GM19468 (cell line): ENCODE measurements at regions not wholly inside any gene's neighbourhood (a gene's known extent, or its start where the extent isn't known, plus 50 kb on each side); places are given as distances from the start of the nearest gene placed in this dataset.
A peak's percentile ranks its signal among the peaks of the same experiment; 100 is the strongest.
"Not testable (repeated sequence)": the region's sequence is repeated elsewhere in the genome, so short reads cannot be mapped to it uniquely, and the experiment has no call there.

ENCODE experiments used
- ATAC-seq: cut with Tn5 transposase; IDR thresholded peaks from one replicate; pipeline ENCODE4 v1.9.1; 2021; ENCODE audit warnings: mild to moderate bottlenecking, moderate library complexity, moderate number of reproducible peaks; ENCODE audit not compliant: unreplicated experiment; ENCODE audit errors: extremely low read depth

DNA sequence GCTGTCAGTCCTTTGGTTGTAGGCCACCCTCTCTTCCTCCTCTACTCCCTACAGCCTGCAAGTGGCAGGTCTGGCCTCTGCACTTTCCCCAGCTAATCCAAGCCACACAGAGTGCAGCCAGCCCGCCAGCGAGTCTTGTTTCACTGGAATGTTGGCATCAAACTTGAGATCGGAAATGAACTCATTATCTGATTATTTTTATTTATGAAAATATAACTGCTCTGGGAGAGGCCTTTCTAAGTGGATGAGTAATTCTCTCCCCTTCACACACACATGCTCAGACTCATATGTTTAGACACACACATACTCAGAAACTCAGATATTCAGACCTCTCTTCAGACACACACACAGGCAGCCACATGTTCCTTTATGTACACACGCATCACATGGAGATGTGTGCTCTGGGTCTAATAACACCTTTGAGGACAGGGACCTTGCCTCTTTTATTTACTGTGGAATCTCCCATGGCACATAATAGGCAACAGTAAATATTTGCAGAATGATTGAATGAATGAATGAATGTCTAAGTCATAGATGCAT lies 151.3 kb downstream of the ZFP36L2 start:
- ATAC-seq = no peak

GRCh38 chr2:43074592-43075053 lies 151.8 kb downstream of the ZFP36L2 start:
- ATAC-seq = no peak

DNA sequence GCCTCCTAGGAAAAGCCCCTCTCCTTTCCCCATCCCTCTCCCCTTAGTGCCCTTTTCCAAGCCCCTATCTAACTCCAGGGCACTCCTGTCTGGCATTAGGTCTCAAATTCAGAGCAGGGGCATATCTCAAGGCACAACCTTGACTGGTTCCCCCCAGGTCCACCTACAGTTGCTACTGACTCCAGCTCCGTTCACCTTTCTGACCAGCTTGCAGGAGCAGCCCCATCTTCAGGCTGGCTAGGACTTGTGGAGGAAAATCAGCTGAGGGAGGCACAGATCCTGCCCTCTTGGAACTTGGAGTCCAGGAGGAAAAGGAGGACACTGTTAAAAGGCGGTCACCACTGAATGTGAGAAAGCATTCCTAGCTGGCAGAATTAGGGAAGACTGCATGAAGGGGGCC lies 152.4 kb downstream of the ZFP36L2 start:
- ATAC-seq = no peak

- ATAC-seq = no peak
Measured at GRCh38 chr2:43073401-43073825, 153.0 kb downstream of the ZFP36L2 start.

DNA sequence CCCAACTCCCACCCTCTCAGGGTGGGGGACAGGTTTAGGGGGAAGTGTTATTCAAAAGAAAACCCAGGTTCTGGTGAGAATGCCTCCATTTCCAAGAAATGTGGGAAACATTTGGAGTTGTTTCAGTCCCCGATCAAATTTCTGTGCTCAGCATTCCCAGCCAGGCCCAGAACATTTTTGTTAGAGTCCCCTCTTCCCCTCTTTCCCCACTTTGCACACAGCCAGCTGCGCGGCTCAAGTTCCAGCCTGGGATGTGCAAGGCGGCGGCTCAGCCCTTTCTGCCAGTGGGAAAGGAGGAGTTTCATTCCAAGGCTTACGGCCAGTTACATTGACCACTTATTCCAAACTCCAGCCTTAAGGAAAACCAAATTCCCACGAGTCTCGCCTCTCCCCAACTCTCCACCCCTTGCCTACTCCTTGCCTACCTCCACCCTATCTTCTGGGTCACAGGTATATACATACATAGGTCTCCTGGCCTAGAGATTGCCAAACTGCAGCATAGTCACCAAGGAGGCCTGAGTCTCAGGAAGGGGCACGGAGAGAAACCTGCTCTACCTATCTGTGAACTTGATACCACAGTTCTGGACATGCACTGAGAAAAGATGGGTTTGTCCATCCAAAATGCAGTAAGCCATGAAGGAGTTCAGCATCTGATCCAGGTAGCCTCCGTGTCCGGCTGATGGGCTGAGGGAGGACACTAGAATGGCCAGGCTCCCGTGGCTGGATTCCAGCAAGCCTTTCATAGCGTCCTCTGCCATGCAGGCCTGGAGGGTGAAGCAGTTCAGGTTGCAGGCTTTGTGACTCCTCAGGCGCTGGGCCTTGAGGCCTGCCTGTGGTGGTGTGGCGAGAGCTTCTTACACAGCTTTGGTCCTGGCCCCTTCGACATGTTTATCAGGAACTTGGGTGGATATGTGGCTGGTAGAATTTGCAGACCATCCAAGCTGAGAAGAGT lies 154.5 kb downstream of the ZFP36L2 start:
- no peak for ATAC-seq

DNA sequence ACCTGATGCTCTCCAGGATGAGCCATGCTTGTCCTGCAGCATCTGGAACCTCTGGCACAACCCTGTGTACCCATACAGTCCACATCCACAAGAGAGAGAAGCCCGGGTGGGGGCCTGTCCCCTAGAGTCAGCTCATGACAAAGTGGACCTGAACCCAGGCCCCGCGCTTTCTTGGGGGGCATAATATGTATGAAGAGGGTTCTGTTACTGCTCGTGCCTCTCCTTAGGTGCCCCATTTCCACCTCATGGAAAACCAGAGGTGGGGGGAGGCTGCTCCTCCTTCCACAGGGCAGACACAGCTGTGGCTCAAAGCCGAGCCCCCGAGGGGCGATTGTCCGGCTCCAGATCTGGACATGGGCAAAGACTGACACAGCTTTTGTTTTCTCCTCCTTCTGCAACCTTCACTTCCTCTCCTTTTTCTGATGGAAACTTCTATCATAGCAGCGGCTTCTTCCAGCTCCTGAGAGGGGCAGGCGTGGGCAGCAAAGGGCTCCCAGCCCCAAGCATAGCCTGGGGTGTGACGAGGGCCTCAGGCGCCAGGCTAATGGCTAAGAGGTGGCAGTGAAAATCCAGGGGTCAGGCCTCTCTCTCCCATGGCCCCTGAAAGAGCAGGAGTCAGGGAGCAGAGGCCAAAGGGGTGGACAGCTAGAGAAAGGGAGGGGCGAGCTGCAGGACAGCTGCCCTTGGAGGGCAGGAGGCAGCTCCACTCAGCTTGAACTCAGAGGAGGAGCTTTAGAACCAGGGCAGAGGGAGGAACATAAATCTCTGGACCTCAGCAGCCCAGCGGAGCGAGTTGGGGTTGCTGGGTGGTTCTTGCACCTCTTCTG lies 155.5 kb downstream of the ZFP36L2 start:
- no peak for ATAC-seq

DNA sequence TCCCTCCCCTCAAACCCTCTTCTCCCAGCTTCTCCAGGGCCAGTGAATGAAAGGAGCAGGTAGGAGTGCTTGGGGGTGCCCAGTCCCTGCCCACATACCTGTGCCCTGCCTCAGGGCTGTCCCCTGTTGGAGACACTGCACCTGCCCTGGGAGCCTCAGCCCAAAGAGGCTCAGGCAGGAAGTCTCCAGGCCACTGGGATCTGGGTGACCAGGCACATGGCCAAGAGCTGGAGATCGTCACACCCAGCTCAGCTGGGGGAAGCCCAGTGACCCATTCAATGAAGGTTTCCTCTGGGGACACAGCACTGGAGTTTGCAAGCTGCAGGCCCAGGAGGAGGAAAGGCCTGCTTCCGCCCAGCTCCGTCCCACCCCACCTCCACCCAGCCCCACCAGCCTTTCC lies 156.4 kb downstream of the ZFP36L2 start:
- no peak for ATAC-seq

DNA sequence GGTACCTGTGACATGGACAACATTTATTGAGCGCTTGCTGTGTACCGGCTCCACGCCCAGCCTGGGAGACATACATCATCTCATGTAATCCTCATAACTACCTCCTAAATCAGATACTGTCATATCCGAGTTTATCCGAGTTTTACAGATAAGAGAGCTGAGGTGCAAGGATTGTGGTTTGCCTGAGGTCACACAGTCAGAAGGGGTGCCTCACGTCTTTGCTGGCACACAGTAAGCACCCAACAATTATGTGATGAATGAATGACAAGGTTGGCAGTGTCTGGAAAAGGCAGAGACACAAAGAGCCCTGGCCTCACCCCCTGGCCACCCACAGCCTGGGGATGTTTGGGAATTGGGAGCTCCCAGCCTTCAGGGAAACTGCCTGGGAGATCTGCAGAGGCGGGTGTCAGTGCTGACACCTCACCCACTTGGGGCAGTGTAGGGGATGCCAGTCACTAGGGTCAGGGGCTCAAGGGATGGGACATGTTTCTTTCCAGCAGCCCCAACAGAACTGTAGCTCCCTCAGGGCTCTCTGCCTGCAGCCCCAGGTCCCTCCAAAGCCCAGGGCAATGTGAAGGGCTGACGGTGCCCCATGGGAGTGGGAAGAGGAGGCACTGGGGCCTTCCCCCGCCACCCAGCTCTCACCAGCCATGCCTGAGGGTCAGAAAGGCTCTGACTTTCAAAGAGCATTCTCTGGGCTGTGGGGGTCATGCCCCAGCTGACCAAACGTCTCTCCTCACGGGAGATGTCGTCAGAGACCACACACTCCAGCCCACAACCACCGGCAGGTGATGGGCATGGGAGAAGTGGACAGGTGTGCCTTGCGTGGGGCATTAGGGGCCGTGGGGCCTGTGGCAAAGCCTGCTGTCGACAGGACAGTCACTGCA lies 157.5 kb downstream of the ZFP36L2 start:
- ATAC-seq = no peak

DNA sequence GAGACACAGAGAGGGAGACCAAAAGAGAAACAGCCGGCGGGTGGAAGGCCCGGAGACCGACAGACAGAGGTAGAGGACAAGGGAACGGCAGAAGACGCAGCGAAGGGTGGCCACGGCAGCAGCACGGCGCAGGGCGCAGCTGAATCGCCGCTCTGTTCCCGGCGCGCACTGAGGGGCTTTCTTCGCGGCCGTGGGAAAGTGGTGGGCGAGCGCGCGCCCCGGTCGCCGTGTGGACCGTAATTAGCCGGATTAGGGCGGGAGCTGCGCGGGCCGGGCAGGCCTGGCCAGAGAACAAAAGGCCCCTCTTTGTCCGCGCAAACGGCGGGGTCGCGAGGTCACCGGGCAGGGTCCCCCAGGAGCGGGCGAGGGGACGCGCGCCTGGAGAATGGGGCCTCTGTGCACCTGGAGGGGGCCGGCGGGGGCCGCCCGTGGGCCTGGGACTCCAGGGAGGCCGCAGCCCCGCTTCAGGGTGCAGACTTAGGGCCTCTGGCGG lies 158.3 kb downstream of the ZFP36L2 start:
- no peak for ATAC-seq

DNA sequence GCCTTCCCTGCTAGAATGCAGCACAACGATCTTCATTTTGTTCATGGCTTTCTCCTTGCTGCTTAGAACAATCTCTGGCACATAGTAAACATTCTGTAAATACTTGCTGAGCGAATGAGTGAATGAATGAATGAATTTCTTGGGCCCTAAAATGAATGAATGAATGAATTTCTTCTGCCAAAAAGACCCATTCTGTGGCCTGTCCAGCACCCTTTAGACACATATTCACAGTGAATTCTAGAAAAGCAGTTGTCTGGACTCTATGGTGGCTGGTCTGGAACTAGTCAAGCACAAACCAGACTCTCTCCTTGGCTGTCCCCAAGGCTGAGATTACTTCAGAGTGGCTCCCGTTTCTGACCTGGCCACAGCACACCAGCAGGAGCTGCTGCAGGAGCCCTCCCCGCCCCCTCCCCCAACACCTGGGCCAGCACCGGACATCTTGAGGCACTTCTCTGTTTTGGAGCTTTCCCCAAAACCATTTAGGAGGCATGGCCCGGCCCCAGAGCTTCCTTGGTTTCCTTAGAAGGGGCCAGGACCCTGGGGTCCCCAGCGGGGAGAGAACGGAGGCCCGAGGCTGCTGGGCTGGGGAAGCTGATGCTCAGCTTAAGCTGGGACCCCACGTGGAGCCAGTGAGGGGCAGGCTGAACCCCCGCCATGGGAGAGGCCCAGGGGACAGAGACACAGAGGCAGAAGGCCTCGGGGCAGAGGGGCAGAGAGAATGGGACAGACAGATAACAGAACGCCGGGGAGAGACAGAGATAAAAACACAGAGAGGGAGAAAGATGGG lies 159.0 kb downstream of the ZFP36L2 start:
- no peak for ATAC-seq

- ATAC-seq = not testable (repeated sequence)
Measured at GRCh38 chr2:43066541-43067253, 159.7 kb downstream of the ZFP36L2 start.

DNA sequence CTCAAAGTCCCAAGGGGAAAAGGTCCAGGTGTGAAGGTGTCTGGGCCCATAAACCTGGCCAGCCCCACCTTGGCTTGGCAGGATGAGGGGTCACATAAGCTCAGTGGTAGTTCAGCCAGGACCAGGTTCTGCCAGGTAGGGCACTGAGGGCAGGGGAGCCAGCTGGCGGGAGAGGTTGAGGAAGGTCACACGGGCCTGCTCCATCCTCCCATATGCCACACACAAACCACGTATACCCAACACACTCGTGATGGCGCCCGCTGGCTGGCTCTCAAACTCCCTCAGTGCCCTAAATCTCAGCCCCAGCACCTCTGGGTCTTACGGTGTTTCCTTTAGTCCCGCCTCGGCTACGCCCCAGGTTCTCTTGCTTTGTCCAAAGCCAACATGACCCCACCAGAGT lies 160.5 kb downstream of the ZFP36L2 start:
- ATAC-seq = no peak

GRCh38 chr2:43065036-43065435 lies 161.4 kb downstream of the ZFP36L2 start:
- no peak for ATAC-seq

DNA sequence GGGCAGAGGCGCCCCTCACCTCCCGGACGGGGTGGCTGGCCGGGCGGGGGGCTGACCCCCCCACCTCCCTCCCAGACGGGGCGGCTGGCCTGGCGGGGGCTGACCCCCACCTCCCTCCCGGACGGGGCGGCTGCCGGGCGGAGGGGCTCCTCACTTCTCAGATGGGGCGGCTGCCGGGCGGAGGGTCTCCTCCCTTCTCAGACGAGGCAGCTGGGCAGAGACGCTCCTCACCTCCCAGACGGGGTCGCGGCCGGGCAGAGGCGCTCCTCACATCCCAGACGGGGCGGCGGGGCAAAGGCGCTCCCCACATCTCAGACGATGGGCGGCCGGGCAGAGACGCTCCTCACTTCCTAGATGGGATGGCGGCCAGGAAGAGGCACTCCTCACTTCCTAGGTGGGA lies 163.3 kb downstream of the ZFP36L2 start:
- ATAC-seq = not testable (repeated sequence)

- ATAC-seq = no peak
Measured at GRCh38 chr2:43062058-43062457, 164.3 kb downstream of the ZFP36L2 start.

DNA sequence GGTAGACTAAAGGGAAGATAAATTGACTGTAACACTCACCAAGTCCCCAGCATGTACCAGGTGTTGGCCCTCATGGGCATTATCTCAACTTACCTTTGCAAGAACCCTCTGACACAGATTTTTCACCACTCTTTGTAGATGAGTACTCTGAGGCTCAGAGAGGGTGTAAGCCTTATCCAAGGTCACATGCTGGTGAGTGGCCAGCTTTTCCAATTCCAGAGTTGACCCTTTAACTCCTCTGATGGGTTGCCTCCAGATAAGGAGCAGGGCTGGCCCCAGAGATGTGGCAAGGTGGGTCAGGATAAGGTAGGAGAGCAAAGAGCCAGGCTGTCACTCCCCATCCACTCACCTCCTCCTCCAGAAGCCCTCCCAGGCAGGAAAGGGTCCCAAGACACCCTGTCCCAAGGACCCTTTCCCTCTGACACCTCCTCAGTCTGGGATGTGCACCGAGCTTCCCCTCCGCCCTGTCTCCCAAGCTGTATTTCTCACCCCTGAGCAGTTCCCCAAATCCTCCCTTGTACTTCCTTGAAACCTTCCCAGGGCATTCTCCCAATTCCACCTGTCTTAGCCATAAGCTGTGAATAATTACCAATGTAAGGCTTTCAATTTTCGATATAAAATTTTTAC lies 165.9 kb downstream of the ZFP36L2 start:
- no peak for ATAC-seq

DNA sequence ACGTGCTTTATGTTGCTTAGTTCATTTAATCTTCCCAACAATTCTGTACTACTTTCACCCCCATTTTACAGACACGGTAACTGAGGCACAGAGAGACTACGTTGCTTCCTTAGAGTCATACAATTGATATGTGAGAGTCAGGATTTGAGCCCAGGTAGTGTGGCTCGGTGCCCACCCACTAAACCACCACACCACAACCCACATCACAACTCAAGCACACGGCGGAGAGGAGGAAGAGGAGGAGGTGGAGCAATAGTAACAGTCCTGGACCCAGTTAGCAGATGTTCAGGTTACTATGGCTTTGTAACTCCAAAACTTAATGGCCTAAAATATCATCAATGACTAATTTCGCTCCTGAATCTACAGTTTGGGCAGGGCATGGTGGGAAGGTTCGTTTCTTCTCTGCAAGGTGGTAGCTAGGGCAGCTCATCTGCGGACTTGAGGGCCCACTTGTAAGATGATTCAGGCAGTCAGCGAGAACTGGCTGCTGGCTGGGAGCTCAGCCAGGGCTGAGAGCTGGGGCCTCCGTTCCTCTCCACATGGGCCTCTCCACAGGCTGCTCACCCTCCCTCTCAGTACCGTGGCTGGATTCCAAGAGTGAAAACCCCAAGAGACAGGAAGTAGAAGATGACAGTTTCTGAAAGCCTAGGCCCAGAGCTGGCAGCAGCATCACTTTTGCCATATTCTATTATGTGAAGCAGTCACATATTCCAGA lies 167.1 kb downstream of the ZFP36L2 start:
- peak; percentile 50 for ATAC-seq
